NCI-H146 (cell line): ENCODE measurements at regions not wholly inside any gene's neighbourhood (a gene's known extent, or its start where the extent isn't known, plus 50 kb on each side); places are given as distances from the start of the nearest gene placed in this dataset.

ENCODE experiments used
- DNase-seq: peaks from one replicate; lab custom pipeline; 2025; lab: John Stamatoyannopoulos, UW

DNA sequence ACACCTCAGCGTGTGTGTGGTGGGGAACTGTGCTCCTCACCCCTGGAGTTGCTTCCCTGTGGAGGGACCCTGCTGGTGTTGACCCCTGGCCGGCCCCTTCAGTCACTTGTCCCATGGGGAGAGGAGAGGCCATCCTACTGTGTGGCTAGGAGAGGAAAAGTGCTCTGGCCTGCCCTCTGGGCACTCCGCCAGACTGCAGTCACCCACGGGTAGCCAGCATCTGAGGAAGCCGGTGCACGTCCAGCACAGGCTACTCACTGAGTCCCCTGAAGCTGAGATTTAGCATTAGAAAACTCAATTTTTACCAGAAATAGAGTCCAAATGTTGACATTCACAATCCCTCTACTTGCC is 211.5 kb upstream of the RAB6C start:
- no peak for DNase-seq

DNA sequence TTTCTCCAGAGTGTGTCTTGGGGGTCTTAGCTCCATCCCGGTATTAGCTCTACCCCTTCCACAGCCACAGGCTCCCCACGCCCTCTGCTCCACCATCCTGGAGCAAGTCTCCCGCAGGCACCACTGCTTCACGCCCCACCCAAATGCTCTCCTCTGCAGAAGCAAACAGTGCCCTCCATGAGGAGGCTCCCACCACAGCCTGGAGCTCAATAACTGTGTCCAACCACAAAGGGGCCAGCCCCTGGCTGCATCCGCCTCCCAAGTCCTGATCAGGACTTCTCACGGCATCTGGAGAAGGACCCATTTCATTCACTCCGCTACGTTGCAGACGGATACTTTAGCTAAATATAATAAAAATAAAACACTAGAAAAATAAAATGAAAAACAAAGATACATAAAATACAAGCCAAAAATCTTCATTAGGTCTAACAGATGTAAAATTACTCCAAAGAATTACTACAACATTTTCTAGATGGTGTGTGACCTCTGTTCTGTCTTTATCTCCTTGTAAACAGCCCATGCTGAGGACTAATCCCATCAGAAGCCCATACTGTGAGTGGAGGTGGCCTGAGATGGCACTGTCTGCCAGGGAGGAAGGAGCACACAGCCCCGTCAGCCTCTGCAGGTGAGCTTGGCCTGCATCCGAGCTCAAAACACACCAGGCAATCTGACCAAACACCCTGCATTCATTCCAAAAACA is 210.8 kb upstream of the RAB6C start:
- no peak for DNase-seq

- no peak for DNase-seq
These were observed 210.1 kb upstream of the RAB6C start for GRCh38 chr2:129769185-129769991.

DNA sequence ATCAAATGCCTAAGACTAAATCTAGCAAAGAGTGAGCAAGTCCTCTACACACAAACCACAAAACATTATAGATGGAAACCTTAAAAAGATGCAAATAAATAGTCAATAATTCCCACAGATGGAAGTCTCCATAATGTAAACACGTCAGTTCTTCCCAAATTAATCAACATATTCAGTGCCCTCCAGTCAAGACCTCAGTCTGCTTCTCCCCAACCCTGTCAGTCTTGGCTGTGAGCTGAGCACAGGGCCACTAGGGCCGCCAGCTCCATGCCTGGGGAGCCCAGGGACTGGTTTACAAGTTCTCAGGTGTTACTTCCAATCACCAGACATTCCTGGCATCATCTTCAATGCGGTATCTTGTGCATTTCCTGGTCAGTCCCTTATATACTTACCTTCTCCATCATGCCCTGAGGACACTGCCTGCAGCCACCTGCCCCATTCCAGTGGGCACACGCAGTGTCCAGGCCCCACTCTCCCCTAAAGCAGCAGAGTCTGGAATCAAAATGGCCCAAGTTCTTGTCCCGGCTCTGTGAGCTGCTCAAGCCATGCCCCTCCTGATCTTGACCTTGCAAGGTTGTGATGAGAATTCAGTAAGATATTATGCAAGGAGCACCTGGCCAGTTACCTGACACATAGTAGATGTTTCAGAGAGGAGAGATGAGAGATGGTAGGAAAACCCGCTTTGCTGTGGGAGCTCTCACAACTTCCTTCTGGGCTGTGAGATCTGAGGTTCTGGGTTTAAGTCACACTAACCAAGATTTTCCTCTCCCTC is 207.9 kb upstream of the RAB6C start:
- no peak for DNase-seq

- DNase-seq = no peak
These were observed 207.3 kb upstream of the RAB6C start for GRCh38 chr2:129772190-129772579.

GRCh38 chr2:129775952-129776653 is 203.4 kb upstream of the RAB6C start:
- no peak for DNase-seq

GRCh38 chr2:129777146-129777545 is 202.3 kb upstream of the RAB6C start:
- no peak for DNase-seq

- no peak for DNase-seq
These were observed 201.5 kb upstream of the RAB6C start for GRCh38 chr2:129777762-129778583.

- no peak for DNase-seq
These were observed 200.9 kb upstream of the RAB6C start for GRCh38 chr2:129778584-129778877.

GRCh38 chr2:129779783-129780182 is 199.7 kb upstream of the RAB6C start:
- DNase-seq = no peak

GRCh38 chr2:129780316-129781270 is 198.9 kb upstream of the RAB6C start:
- DNase-seq = no peak

DNA sequence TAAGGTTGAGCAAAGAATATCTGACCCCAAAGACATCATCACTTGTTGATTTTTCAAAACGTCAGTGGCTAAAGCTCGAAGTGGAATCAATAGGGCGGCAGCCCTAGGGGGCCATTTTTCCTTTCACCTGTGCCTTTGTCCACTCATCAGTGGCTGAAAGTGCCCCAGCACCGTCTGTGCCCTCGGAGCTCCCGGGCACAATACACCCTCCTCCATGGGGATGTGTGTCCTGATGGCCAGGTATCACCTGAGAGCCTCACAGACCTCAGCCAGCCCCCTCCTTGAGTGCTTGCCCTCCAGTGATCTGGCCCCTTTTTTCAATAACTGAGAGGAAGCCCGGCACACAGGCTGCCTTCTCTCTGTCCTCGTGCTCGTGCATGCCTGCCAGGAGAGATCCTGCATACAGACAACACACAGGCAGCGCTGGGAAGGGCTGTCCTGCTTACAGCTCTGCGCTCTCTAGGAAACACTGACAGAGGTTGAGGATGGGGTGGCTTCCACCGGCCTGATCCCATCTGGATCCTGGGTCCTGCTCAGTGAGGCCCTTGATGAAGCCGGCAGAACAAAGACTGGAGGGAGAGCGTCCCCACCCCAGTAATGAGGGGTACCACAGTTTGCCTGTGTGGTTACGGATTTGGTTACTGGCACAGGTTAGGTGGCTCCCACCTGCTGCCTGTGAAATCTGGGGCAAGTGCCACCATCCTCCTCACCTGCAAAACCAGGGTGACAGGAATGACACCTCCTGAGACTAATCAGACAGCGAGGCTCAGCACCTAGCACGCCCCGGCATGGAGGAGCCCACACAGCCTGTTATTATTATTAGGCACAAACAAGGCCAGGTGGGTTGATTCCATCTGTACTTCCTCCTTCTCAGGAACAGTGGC is 197.5 kb upstream of the RAB6C start:
- DNase-seq = no peak

GRCh38 chr2:129782633-129782990 is 196.9 kb upstream of the RAB6C start:
- no peak for DNase-seq

DNA sequence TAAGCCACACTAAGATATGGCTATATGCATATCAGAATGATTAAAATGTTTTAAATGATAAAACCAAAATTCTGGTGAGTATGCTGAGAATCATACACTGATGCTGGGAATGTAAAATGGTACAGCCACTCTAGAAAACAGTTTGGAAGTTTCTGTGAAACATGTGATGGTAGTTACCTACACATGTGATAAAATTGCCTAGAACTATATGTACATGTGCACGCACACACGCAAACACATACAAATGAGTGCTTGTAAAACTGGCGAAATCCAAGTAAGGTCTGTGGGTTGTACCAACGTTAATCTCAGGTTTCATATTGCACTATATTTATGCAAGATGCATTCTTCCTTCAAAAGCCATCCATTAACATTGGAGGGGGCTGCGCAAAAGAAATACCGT is 195.0 kb upstream of the RAB6C start:
- DNase-seq = no peak

DNA sequence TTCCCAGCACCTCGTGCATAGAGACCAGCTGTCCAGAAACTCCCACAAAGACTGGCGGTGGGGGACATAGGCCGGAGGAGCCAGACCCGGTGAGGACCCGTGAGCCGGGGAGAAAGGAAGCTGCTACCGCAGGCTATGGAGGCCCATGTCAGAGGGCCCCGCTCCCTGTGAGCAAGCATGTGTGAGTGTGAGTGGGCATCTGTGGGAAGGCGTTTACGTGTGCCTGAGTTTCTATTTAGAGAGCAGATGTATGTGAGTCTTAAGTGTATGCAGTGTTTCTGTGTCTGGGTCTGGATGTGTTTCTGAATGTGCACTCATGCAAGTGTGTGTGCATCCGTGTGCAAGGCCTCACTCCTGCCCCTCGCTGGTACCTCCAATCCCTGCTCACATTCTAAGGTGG is 187.8 kb upstream of the RAB6C start:
- no peak for DNase-seq

GRCh38 chr2:129793431-129793902 is 186.0 kb upstream of the RAB6C start:
- DNase-seq = no peak

GRCh38 chr2:129794116-129794515 is 185.3 kb upstream of the RAB6C start:
- no peak for DNase-seq

DNA sequence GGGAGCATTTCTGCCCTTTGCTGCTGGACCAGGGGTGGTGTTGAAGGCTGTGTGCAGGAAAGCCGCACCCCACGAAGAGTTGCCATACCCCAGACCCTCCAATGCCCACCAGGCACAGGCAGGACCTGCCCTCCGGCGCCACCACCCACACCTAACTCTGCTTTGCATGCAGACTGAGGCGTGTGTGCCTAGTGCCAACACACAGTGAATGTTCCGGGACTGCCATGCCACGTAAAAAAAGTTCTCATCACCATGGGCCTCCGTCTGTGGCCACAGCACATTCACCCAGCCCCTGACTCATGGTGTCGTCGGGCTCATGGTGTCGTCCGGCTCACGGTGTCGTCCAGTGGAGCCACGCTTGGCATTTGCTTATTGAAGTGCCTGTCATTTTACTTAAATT is 184.9 kb upstream of the RAB6C start:
- DNase-seq = no peak

DNA sequence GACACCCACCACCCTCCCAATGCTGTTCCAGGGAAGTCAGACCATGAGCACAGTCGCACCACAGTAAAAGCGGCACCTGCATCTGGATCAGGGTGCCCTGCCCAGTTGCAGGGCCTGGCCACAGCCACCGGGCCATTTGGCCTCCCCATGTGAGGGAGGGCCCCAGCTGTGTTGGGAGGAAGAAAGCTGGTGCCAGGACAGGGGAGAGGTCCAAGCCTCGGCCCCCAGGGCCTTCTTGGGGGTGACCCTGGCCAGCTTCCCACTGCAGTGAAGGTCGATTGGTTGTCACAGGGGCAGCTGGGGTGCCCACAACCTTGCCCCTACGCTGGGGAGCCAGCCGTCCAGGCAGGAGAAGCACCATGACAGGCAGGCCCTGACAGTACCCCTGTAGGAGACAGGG is 183.2 kb upstream of the RAB6C start:
- DNase-seq = no peak
